Liver (tissue), 8 donors: ENCODE measurements at regions not wholly inside any gene's neighbourhood (a gene's known extent, or its start where the extent isn't known, plus 50 kb on each side); places are given as distances from the start of the nearest gene placed in this dataset.

Source experiments
- DNase-seq: peaks from one replicate; pipeline ENCODE4 v3.0.0-alpha.2; 2017; ENCODE audit warnings: low spot score
- H3K27ac ChIP-seq, 2 donors: one replicate each; pipeline ENCODE4 v1.7.0; 2013; ENCODE audit warnings: inconsistent platforms in 2 of 2, low read length in 2 of 2, control low read depth in 1 of 2, low read depth in 1 of 2, mild to moderate bottlenecking in 1 of 2
- H3K27me3 ChIP-seq, 4 donors: one replicate each; pipeline versions ENCODE4 v1.6.1 to v1.7.0; 2013; ENCODE audit warnings: low read length in 3 of 4, inconsistent platforms in 1 of 4, mild to moderate bottlenecking in 1 of 4, moderate library complexity in 1 of 4; ENCODE audit not compliant: control insufficient read depth in 4 of 4, insufficient read depth in 4 of 4
- H3K36me3 ChIP-seq, 4 donors: one replicate each; pipeline versions ENCODE4 v1.6.1 to v1.7.0; 2013; ENCODE audit warnings: low read length in 3 of 4, mild to moderate bottlenecking in 3 of 4, low read depth in 1 of 4, moderate library complexity in 1 of 4; ENCODE audit not compliant: control insufficient read depth in 4 of 4, insufficient read depth in 3 of 4
- H3K4me1 ChIP-seq, 4 donors: one replicate each; pipeline versions ENCODE4 v1.6.1 to v1.7.0; 2013; ENCODE audit warnings: low read length in 3 of 4, mild to moderate bottlenecking in 3 of 4, moderate library complexity in 1 of 4; ENCODE audit not compliant: control insufficient read depth in 4 of 4, insufficient read depth in 4 of 4
- H3K4me3 ChIP-seq, 3 donors: one replicate each; pipeline versions ENCODE4 v1.6.1 to v1.7.0; 2013; ENCODE audit warnings: low read length in 3 of 3, control low read depth in 1 of 3, low read depth in 1 of 3, mild to moderate bottlenecking in 1 of 3
- H3K9ac ChIP-seq, 2 donors: one replicate each; pipeline ENCODE4 v1.7.0; 2013; ENCODE audit warnings: low read length in 2 of 2, mild to moderate bottlenecking in 2 of 2, moderate library complexity in 2 of 2, control low read depth in 1 of 2, low read depth in 1 of 2
- H3K9me3 ChIP-seq, 4 donors: one replicate each; pipeline versions ENCODE4 v1.6.1 to v1.7.0; 2013; ENCODE audit warnings: low read length in 3 of 4; ENCODE audit not compliant: control insufficient read depth in 4 of 4
- CTCF ChIP-seq: fragments of 150-350 bp; IDR thresholded peaks from 2 replicates; pipeline ENCODE4 v1.5.1; 2017; ENCODE audit warnings: improper control_type of control experiment, low read depth, low read length; ENCODE audit not compliant: missing input control
- EGR1 ChIP-seq, 2 donors: IDR thresholded peaks; 2 replicates each; pipeline ENCODE4 v1.6.1; 2016 to 2018; ENCODE audit warnings: antibody characterized with exemption in 2 of 2, low read depth in 2 of 2
- FOXA1 ChIP-seq: IDR thresholded peaks from 2 replicates; pipeline ENCODE4 v1.6.1; 2016; ENCODE audit warnings: antibody characterized with exemption
- FOXA2 ChIP-seq: IDR thresholded peaks from 2 replicates; pipeline ENCODE4 v1.6.1; 2016; ENCODE audit warnings: antibody characterized with exemption
- GABPA ChIP-seq, 2 donors: IDR thresholded peaks in 1 of 2; conservative IDR thresholded peaks in 1 of 2; 2 replicates each; pipeline ENCODE4 v1.6.1; 2016; ENCODE audit warnings: antibody characterized with exemption in 2 of 2, mild to moderate bottlenecking in 1 of 2, moderate library complexity in 1 of 2
- HNF4A ChIP-seq, 2 donors: conservative IDR thresholded peaks; 2 replicates each; pipeline ENCODE4 v1.6.1; 2016; ENCODE audit warnings: antibody characterized with exemption in 2 of 2, mild to moderate bottlenecking in 2 of 2
- HNF4G ChIP-seq: IDR thresholded peaks from 2 replicates; pipeline ENCODE4 v1.6.1; 2016; ENCODE audit warnings: antibody characterized with exemption
- JUND ChIP-seq, 2 donors: IDR thresholded peaks; 2 replicates each; pipeline ENCODE4 v1.6.1; 2016; ENCODE audit warnings: antibody characterized with exemption in 2 of 2
- MAX ChIP-seq: IDR thresholded peaks from 2 replicates; pipeline ENCODE4 v1.6.1; 2016; ENCODE audit warnings: antibody characterized with exemption
- NR2F2 ChIP-seq: IDR thresholded peaks from 2 replicates; pipeline ENCODE4 v1.6.1; 2016; ENCODE audit warnings: antibody characterized with exemption
- RAD21 ChIP-seq, 2 donors: IDR thresholded peaks; 2 replicates each; pipeline ENCODE4 v1.6.1; 2016; ENCODE audit warnings: antibody characterized with exemption in 2 of 2, mild to moderate bottlenecking in 2 of 2
- REST ChIP-seq: IDR thresholded peaks from 2 replicates; pipeline ENCODE4 v1.6.1; 2016; ENCODE audit warnings: antibody characterized with exemption, mild to moderate bottlenecking
- RXRA ChIP-seq, 2 donors: IDR thresholded peaks; 2 replicates each; pipeline ENCODE4 v1.6.1; 2017 to 2018; ENCODE audit warnings: antibody characterized with exemption in 2 of 2, mild to moderate bottlenecking in 1 of 2
- SP1 ChIP-seq: IDR thresholded peaks from 2 replicates; pipeline ENCODE4 v1.6.1; 2018; ENCODE audit warnings: antibody characterized with exemption, mild to moderate bottlenecking
- TAF1 ChIP-seq: conservative IDR thresholded peaks from 2 replicates; pipeline ENCODE4 v1.6.1; 2016; ENCODE audit warnings: antibody characterized with exemption, mild to moderate bottlenecking
- YY1 ChIP-seq: IDR thresholded peaks from 2 replicates; pipeline ENCODE4 v1.6.1; 2016; ENCODE audit warnings: antibody characterized with exemption, mild to moderate bottlenecking
- WGBS: extraction: QIAGEN DNeasy Blood & Tissue Kit; methylation state at CpG from one replicate; pipeline ENCODE4 v1.1.7; 2013; 5-methylcytosine and 5-hydroxymethylcytosine counted together
- donor health status: healthy.
- donor health status: healthy.
- donor health status: healthy.
- donor health status: healthy.
- donor health status: healthy.

GRCh38 chrX:42714981-42715700, 62.8 kb downstream of the PPP1R2C start (continued):
- peak; percentile 29 for TF ChIP-seq CTCF
- TF ChIP-seq SP1 = no peak
- TF ChIP-seq HNF4A (conservative IDR thresholded peaks at IDR 0.05) = no peak

- Histone ChIP-seq H3K36me3 (no peaks in the 10 kb centered on the region), H3K27ac (no peak overlapping the region), H3K9ac (no peak overlapping the region), H3K4me1 (peaks cover 0 to 6% (median 0%) of the 10 kb centered on the region in 4 donors), H3K4me3 (no peak overlapping the region), H3K27me3 (peaks cover 0 to 2% (median 0%) of the 10 kb centered on the region in 4 donors), H3K9me3 (no peaks in the 10 kb centered on the region)
- 90% methylated on average over 2 of the region's 2 CpGs for WGBS
- no peak for TF ChIP-seq RXRA (IDR thresholded peaks at IDR 0.05)
- TF ChIP-seq YY1 = no peak
- no peak for TF ChIP-seq FOXA2
- TF ChIP-seq HNF4G = no peak
- no peak for TF ChIP-seq FOXA1
- no peak for DNase-seq
These were observed 67.5 kb downstream of the PPP1R2C start for GRCh38 chrX:42710452-42710851.

- DNase-seq = no peak
- Histone ChIP-seq H3K4me1 (peaks cover 0 to 6% (median 0%) of the 10 kb centered on the region in 4 donors), H3K36me3 (no peaks in the 10 kb centered on the region), H3K4me3 (no peak overlapping the region), H3K9ac (peak overlapping the region in 1 of 2 donors; percentile 36), H3K9me3 (no peaks in the 10 kb centered on the region), H3K27ac (no peak overlapping the region), H3K27me3 (peaks cover 0 to 2% (median 0%) of the 10 kb centered on the region in 4 donors)
- no peak for TF ChIP-seq HNF4G
- TF ChIP-seq HNF4A (conservative IDR thresholded peaks at IDR 0.05) = peak; percentile 43 to 52
- no peak for TF ChIP-seq MAX
- peak; percentile 31 to 46 for TF ChIP-seq RXRA (IDR thresholded peaks at IDR 0.05)
- TF ChIP-seq REST = no peak
- TF ChIP-seq SP1 = no peak
- no peak for TF ChIP-seq GABPA (IDR thresholded peaks at IDR 0.05 in 1 of 2, conservative IDR thresholded peaks at IDR 0.05 in 1 of 2)
- TF ChIP-seq EGR1 (IDR thresholded peaks at IDR 0.05; ENCODE audit: low read depth in 2 of 2) = no peak
- peak; percentile 23 to 34 for TF ChIP-seq JUND (IDR thresholded peaks at IDR 0.05)
- no peak for TF ChIP-seq NR2F2
- peak; percentile 58 for TF ChIP-seq YY1
- TF ChIP-seq RAD21 (IDR thresholded peaks at IDR 0.05) = peak in 1 of 2 donors; percentile 24
- no peak for TF ChIP-seq FOXA2
- no peak for TF ChIP-seq TAF1
- 34% methylated on average over 2 of the region's 2 CpGs for WGBS
These were observed 69.7 kb downstream of the PPP1R2C start for GRCh38 chrX:42708222-42708621.
